ENCODE measurements at regions not wholly inside any gene's neighbourhood (a gene's known extent, or its start where the extent isn't known, plus 50 kb on each side); places are given as distances from the start of the nearest gene placed in this dataset.
A peak's percentile ranks its signal among the peaks of the same experiment; 100 is the strongest.

GRCh38 chr13:59447031-59447430 lies 716.7 kb downstream of the DIAPH3 start:
- no peak for DNase-seq (ENCODE audit: low spot score)

- DNase-seq (ENCODE audit: low spot score): no peak
Measured at GRCh38 chr13:59447846-59448620, 715.7 kb downstream of the DIAPH3 start.

- no peak for DNase-seq (ENCODE audit: low spot score)
Measured at GRCh38 chr13:59449750-59450149, 714.0 kb downstream of the DIAPH3 start.

GRCh38 chr13:59450229-59450628 lies 713.5 kb downstream of the DIAPH3 start:
- DNase-seq (ENCODE audit: low spot score): peak; percentile 22

GRCh38 chr13:59451236-59451635 lies 712.5 kb downstream of the DIAPH3 start:
- no peak for DNase-seq (ENCODE audit: low spot score)

- DNase-seq (ENCODE audit: low spot score): no peak
Measured at GRCh38 chr13:59452189-59452890, 711.4 kb downstream of the DIAPH3 start.

- no peak for DNase-seq (ENCODE audit: low spot score)
Measured at GRCh38 chr13:59458908-59459579, 704.7 kb downstream of the DIAPH3 start.

GRCh38 chr13:59459972-59460371 lies 703.8 kb downstream of the DIAPH3 start:
- DNase-seq (ENCODE audit: low spot score): no peak

- DNase-seq (ENCODE audit: low spot score): no peak
Measured at GRCh38 chr13:59461411-59461810, 702.3 kb downstream of the DIAPH3 start.

GRCh38 chr13:59463023-59463422 lies 700.7 kb downstream of the DIAPH3 start:
- no peak for DNase-seq (ENCODE audit: low spot score)

- DNase-seq (ENCODE audit: low spot score): no peak
Measured at GRCh38 chr13:59464926-59465325, 698.8 kb downstream of the DIAPH3 start.

- no peak for DNase-seq (ENCODE audit: low spot score)
Measured at GRCh38 chr13:59468396-59468795, 695.3 kb downstream of the DIAPH3 start.

- no peak for DNase-seq (ENCODE audit: low spot score)
Measured at GRCh38 chr13:59471106-59471505, 692.6 kb downstream of the DIAPH3 start.

GRCh38 chr13:59472134-59472533 lies 691.6 kb downstream of the DIAPH3 start:
- DNase-seq (ENCODE audit: low spot score): no peak

- no peak for DNase-seq (ENCODE audit: low spot score)
Measured at GRCh38 chr13:59474696-59475095, 689.0 kb downstream of the DIAPH3 start.

GRCh38 chr13:59475911-59476310 lies 687.8 kb downstream of the DIAPH3 start:
- no peak for DNase-seq (ENCODE audit: low spot score)

- DNase-seq (ENCODE audit: low spot score): no peak
Measured at GRCh38 chr13:59476366-59476765, 687.4 kb downstream of the DIAPH3 start.

GRCh38 chr13:59477011-59477410 lies 686.7 kb downstream of the DIAPH3 start:
- no peak for DNase-seq (ENCODE audit: low spot score)

GRCh38 chr13:59478908-59479307 lies 684.8 kb downstream of the DIAPH3 start:
- DNase-seq (ENCODE audit: low spot score): no peak

GRCh38 chr13:59479629-59480028 lies 684.1 kb downstream of the DIAPH3 start:
- no peak for DNase-seq (ENCODE audit: low spot score)

- DNase-seq (ENCODE audit: low spot score): no peak
Measured at GRCh38 chr13:59480396-59481259, 683.1 kb downstream of the DIAPH3 start.
